ENCODE measurements at regions not wholly inside any gene's neighbourhood (a gene's known extent, or its start where the extent isn't known, plus 50 kb on each side); places are given as distances from the start of the nearest gene placed in this dataset.
"Not testable (repeated sequence)": the region's sequence is repeated elsewhere in the genome, so short reads cannot be mapped to it uniquely, and the experiment has no call there.

- TF ChIP-seq CTCF (conservative IDR thresholded peaks at IDR 0.05; ENCODE audit: low read length); EZH2phosphoT487 (IDR thresholded peaks at IDR 0.05; ENCODE audit: borderline replicate concordance, low read depth, low read length): not testable (repeated sequence)
Observed at GRCh38 chr3:75379840-75380239, 284.3 kb upstream of the FRG2C start.
